Neuron (in vitro differentiated cells): ENCODE measurements at regions not wholly inside any gene's neighbourhood (a gene's known extent, or its start where the extent isn't known, plus 50 kb on each side); places are given as distances from the start of the nearest gene placed in this dataset.

Source experiments
- H2AFZ ChIP-seq: one replicate; pipeline ENCODE4 v1.6.1; 2013; ENCODE audit warnings: low read depth, mild to moderate bottlenecking, inconsistent platforms, low read length, moderate library complexity
- H3K27me3 ChIP-seq: one replicate; pipeline ENCODE4 v1.6.1; 2013; ENCODE audit warnings: low read length; ENCODE audit not compliant: insufficient read depth
- H3K36me3 ChIP-seq: one replicate; pipeline ENCODE4 v1.6.1; 2013; ENCODE audit warnings: low read length; ENCODE audit not compliant: insufficient read depth
- H3K4me1 ChIP-seq: one replicate; pipeline ENCODE4 v1.6.1; 2013; ENCODE audit warnings: low read length; ENCODE audit not compliant: insufficient read depth
- H3K4me3 ChIP-seq: 2 replicates; pipeline ENCODE4 v1.5.1; 2013; ENCODE audit warnings: mild to moderate bottlenecking, low read length, moderate library complexity
- H3K9me3 ChIP-seq: one replicate; pipeline ENCODE4 v1.6.1; 2013; ENCODE audit warnings: low read length

- Histone ChIP-seq H3K4me1 (no peaks in the 10 kb centered on the region), H3K4me3 (no peak overlapping the region), H3K9me3 (peaks cover 9% of the 10 kb centered on the region), H2AFZ (no peak overlapping the region), H3K36me3 (no peaks in the 10 kb centered on the region), H3K27me3 (no peaks in the 10 kb centered on the region)
Observed at GRCh38 chr3:124223853-124224252, 231.9 kb upstream of the ROPN1 start.

- peaks cover 5% of the 10 kb centered on the region for H3K4me1 ChIP-seq
- no peak overlapping the region for H2AFZ ChIP-seq
- peaks cover 9% of the 10 kb centered on the region for H3K9me3 ChIP-seq
- H3K27me3 ChIP-seq: no peaks in the 10 kb centered on the region
- H3K36me3 ChIP-seq: no peaks in the 10 kb centered on the region
- no peak overlapping the region for H3K4me3 ChIP-seq
Observed at GRCh38 chr3:124227150-124227630, 235.3 kb upstream of the ROPN1 start.

GRCh38 chr3:124229420-124229819, 237.5 kb upstream of the ROPN1 start:
- no peaks in the 10 kb centered on the region for H3K36me3 ChIP-seq
- no peak overlapping the region for H2AFZ ChIP-seq
- H3K9me3 ChIP-seq: peaks cover 9% of the 10 kb centered on the region
- no peaks in the 10 kb centered on the region for H3K27me3 ChIP-seq
- H3K4me3 ChIP-seq: no peak overlapping the region
- peaks cover 5% of the 10 kb centered on the region for H3K4me1 ChIP-seq

- peaks cover 9% of the 10 kb centered on the region for H3K9me3 ChIP-seq
- no peaks in the 10 kb centered on the region for H3K27me3 ChIP-seq
- peaks cover 5% of the 10 kb centered on the region for H3K4me1 ChIP-seq
- H3K4me3 ChIP-seq: no peak overlapping the region
- no peaks in the 10 kb centered on the region for H3K36me3 ChIP-seq
- H2AFZ ChIP-seq: no peak overlapping the region
Observed at GRCh38 chr3:124229836-124230235, 237.9 kb upstream of the ROPN1 start.

GRCh38 chr3:124230432-124230831, 238.5 kb upstream of the ROPN1 start:
- H3K9me3 ChIP-seq: peaks cover 9% of the 10 kb centered on the region
- no peak overlapping the region for H2AFZ ChIP-seq
- H3K27me3 ChIP-seq: no peaks in the 10 kb centered on the region
- peaks cover 3% of the 10 kb centered on the region for H3K36me3 ChIP-seq
- no peak overlapping the region for H3K4me3 ChIP-seq
- peaks cover 5% of the 10 kb centered on the region for H3K4me1 ChIP-seq

GRCh38 chr3:124230998-124231397, 239.1 kb upstream of the ROPN1 start:
- Histone ChIP-seq H3K9me3 (peaks cover 9% of the 10 kb centered on the region), H3K36me3 (peaks cover 3% of the 10 kb centered on the region), H3K27me3 (no peaks in the 10 kb centered on the region), H3K4me3 (no peak overlapping the region), H3K4me1 (peaks cover 5% of the 10 kb centered on the region), H2AFZ (no peak overlapping the region)

- Histone ChIP-seq H3K4me1 (peaks cover 9% of the 10 kb centered on the region), H3K9me3 (no peaks in the 10 kb centered on the region)
Observed at GRCh38 chr3:124234852-124235252, 242.9 kb upstream of the ROPN1 start.

GRCh38 chr3:124235446-124235845, 243.5 kb upstream of the ROPN1 start:
- H3K9me3 ChIP-seq: peaks cover 3% of the 10 kb centered on the region
- H3K4me1 ChIP-seq: peaks cover 9% of the 10 kb centered on the region
- H2AFZ ChIP-seq: no peak overlapping the region
- peaks cover 10% of the 10 kb centered on the region for H3K36me3 ChIP-seq
- no peaks in the 10 kb centered on the region for H3K27me3 ChIP-seq
- no peak overlapping the region for H3K4me3 ChIP-seq

More at GRCh38 chr3:124234852-124235252, 242.9 kb upstream of the ROPN1 start:
- Histone ChIP-seq H2AFZ (no peak overlapping the region), H3K27me3 (no peaks in the 10 kb centered on the region), H3K36me3 (peaks cover 8% of the 10 kb centered on the region), H3K4me3 (no peak overlapping the region)

- H3K9me3 ChIP-seq: peaks cover 3% of the 10 kb centered on the region
- H3K4me1 ChIP-seq: peaks cover 6% of the 10 kb centered on the region
- peaks cover 7% of the 10 kb centered on the region for H3K36me3 ChIP-seq
- H3K4me3 ChIP-seq: no peak overlapping the region
- no peaks in the 10 kb centered on the region for H3K27me3 ChIP-seq
- H2AFZ ChIP-seq: no peak overlapping the region
Observed at GRCh38 chr3:124243177-124243859, 251.4 kb upstream of the ROPN1 start.

- Histone ChIP-seq H3K36me3 (no peaks in the 10 kb centered on the region), H3K27me3 (no peaks in the 10 kb centered on the region), H2AFZ (no peak overlapping the region), H3K9me3 (no peaks in the 10 kb centered on the region), H3K4me3 (no peak overlapping the region), H3K4me1 (peaks cover 6% of the 10 kb centered on the region)
Observed at GRCh38 chr3:124246376-124246775, 254.5 kb upstream of the ROPN1 start.

- no peaks in the 10 kb centered on the region for H3K36me3 ChIP-seq
- no peak overlapping the region for H3K4me3 ChIP-seq
- peaks cover 6% of the 10 kb centered on the region for H3K4me1 ChIP-seq
- H3K9me3 ChIP-seq: no peaks in the 10 kb centered on the region
- no peaks in the 10 kb centered on the region for H3K27me3 ChIP-seq
- no peak overlapping the region for H2AFZ ChIP-seq
Observed at GRCh38 chr3:124246949-124247348, 255.0 kb upstream of the ROPN1 start.

GRCh38 chr3:124248471-124249028, 256.6 kb upstream of the ROPN1 start:
- Histone ChIP-seq H2AFZ (no peak overlapping the region), H3K4me1 (no peaks in the 10 kb centered on the region), H3K9me3 (no peaks in the 10 kb centered on the region), H3K4me3 (no peak overlapping the region), H3K36me3 (no peaks in the 10 kb centered on the region), H3K27me3 (no peaks in the 10 kb centered on the region)

GRCh38 chr3:124249038-124249437, 257.1 kb upstream of the ROPN1 start:
- Histone ChIP-seq H3K9me3 (no peaks in the 10 kb centered on the region), H3K4me3 (no peak overlapping the region), H2AFZ (no peak overlapping the region), H3K27me3 (no peaks in the 10 kb centered on the region), H3K36me3 (no peaks in the 10 kb centered on the region), H3K4me1 (no peaks in the 10 kb centered on the region)
